Raji (cell line): ENCODE measurements at regions not wholly inside any gene's neighbourhood (a gene's known extent, or its start where the extent isn't known, plus 50 kb on each side); places are given as distances from the start of the nearest gene placed in this dataset.

Experiments used
- POLR2A ChIP-seq: IDR thresholded peaks from 2 replicates; pipeline ENCODE4 v1.6.1; 2011; ENCODE audit warnings: low read depth, low read length, control low read depth; ENCODE audit not compliant: insufficient read depth

- TF ChIP-seq POLR2A, result no peak
These were observed 95.0 kb downstream of the NFKBIZ start for GRCh38 chr3:101944308-101944707.

- no peak for TF ChIP-seq POLR2A
These were observed 96.7 kb downstream of the NFKBIZ start for GRCh38 chr3:101945980-101946379.

- no peak for TF ChIP-seq POLR2A
These were observed 97.6 kb downstream of the NFKBIZ start for GRCh38 chr3:101946906-101947305.

GRCh38 chr3:101950510-101950909 is 101.2 kb downstream of the NFKBIZ start:
- TF ChIP-seq POLR2A, result no peak

GRCh38 chr3:101950985-101951733 is 101.8 kb downstream of the NFKBIZ start:
- no peak for TF ChIP-seq POLR2A

- no peak for TF ChIP-seq POLR2A
These were observed 105.0 kb downstream of the NFKBIZ start for GRCh38 chr3:101954361-101954760.

GRCh38 chr3:101954936-101955335 is 105.6 kb downstream of the NFKBIZ start:
- TF ChIP-seq POLR2A, result no peak

GRCh38 chr3:101962055-101962454 is 112.7 kb downstream of the NFKBIZ start:
- no peak for TF ChIP-seq POLR2A

GRCh38 chr3:101963902-101964362 is 114.6 kb downstream of the NFKBIZ start:
- TF ChIP-seq POLR2A, result no peak

- TF ChIP-seq POLR2A, result no peak
These were observed 115.5 kb downstream of the NFKBIZ start for GRCh38 chr3:101964861-101965260.

GRCh38 chr3:101966226-101966625 is 116.9 kb downstream of the NFKBIZ start:
- no peak for TF ChIP-seq POLR2A

GRCh38 chr3:101970212-101970611 is 120.9 kb downstream of the NFKBIZ start:
- TF ChIP-seq POLR2A, result no peak

GRCh38 chr3:101970905-101971304 is 121.6 kb downstream of the NFKBIZ start:
- TF ChIP-seq POLR2A, result no peak

GRCh38 chr3:101972430-101973162 is 123.3 kb downstream of the NFKBIZ start:
- no peak for TF ChIP-seq POLR2A

GRCh38 chr3:101973163-101973505 is 123.8 kb downstream of the NFKBIZ start:
- no peak for TF ChIP-seq POLR2A

- TF ChIP-seq POLR2A, result no peak
These were observed 127.2 kb downstream of the NFKBIZ start for GRCh38 chr3:101976473-101976872.
